Liver (tissue), 3 donors: ENCODE measurements at regions not wholly inside any gene's neighbourhood (a gene's known extent, or its start where the extent isn't known, plus 50 kb on each side); places are given as distances from the start of the nearest gene placed in this dataset.
"Not testable (repeated sequence)": the region's sequence is repeated elsewhere in the genome, so short reads cannot be mapped to it uniquely, and the experiment has no call there.

Source experiments
- GABPA ChIP-seq, 2 donors: IDR thresholded peaks in 1 of 2; conservative IDR thresholded peaks in 1 of 2; 2 replicates each; pipeline ENCODE4 v1.6.1; 2016; ENCODE audit warnings: antibody characterized with exemption in 2 of 2, mild to moderate bottlenecking in 1 of 2, moderate library complexity in 1 of 2
- RAD21 ChIP-seq, 2 donors: IDR thresholded peaks; 2 replicates each; pipeline ENCODE4 v1.6.1; 2016; ENCODE audit warnings: antibody characterized with exemption in 2 of 2, mild to moderate bottlenecking in 2 of 2
- TAF1 ChIP-seq: conservative IDR thresholded peaks from 2 replicates; pipeline ENCODE4 v1.6.1; 2016; ENCODE audit warnings: antibody characterized with exemption, mild to moderate bottlenecking
- YY1 ChIP-seq: IDR thresholded peaks from 2 replicates; pipeline ENCODE4 v1.6.1; 2016; ENCODE audit warnings: antibody characterized with exemption, mild to moderate bottlenecking
- TF ChIP-seq, protein P1 (sequence below): fragments of 150-350 bp; IDR thresholded peaks from 2 replicates; pipeline ENCODE4 v1.5.1; 2017; ENCODE audit warnings: improper control_type of control experiment, low read depth, low read length; ENCODE audit not compliant: missing input control
- TF ChIP-seq, protein P2 (sequence below): IDR thresholded peaks from 2 replicates; pipeline ENCODE4 v1.6.1; 2016; ENCODE audit warnings: antibody characterized with exemption
- donor health status: healthy.
- donor health status: healthy.

DNA sequence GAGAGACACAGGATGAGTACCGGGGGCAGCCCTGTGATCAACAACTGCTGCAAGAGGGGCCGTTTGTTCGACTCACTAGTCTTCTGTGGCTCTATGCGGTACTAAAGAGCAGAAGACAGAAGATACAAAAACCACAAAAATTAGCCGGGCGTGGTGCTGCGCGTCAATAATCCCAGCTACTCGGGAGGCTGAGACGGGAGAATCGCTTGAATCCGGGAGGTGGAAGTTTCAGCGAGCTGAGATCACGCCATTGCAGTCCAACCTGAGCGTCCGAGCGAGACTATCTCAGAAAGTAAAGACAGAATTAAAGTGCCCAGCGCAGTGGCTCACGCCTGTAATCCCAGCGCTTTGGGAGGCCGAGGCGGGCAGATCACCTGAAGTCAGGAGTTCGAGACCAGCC is 71.0 kb upstream of the RNU2-1 start:
- TF ChIP-seq, protein P1, sequence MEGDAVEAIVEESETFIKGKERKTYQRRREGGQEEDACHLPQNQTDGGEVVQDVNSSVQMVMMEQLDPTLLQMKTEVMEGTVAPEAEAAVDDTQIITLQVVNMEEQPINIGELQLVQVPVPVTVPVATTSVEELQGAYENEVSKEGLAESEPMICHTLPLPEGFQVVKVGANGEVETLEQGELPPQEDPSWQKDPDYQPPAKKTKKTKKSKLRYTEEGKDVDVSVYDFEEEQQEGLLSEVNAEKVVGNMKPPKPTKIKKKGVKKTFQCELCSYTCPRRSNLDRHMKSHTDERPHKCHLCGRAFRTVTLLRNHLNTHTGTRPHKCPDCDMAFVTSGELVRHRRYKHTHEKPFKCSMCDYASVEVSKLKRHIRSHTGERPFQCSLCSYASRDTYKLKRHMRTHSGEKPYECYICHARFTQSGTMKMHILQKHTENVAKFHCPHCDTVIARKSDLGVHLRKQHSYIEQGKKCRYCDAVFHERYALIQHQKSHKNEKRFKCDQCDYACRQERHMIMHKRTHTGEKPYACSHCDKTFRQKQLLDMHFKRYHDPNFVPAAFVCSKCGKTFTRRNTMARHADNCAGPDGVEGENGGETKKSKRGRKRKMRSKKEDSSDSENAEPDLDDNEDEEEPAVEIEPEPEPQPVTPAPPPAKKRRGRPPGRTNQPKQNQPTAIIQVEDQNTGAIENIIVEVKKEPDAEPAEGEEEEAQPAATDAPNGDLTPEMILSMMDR: not testable (repeated sequence)
- not testable (repeated sequence) for TF ChIP-seq GABPA (IDR thresholded peaks at IDR 0.05 in 1 of 2, conservative IDR thresholded peaks at IDR 0.05 in 1 of 2); TAF1; YY1; RAD21 (IDR thresholded peaks at IDR 0.05)
- TF ChIP-seq, protein P2, sequence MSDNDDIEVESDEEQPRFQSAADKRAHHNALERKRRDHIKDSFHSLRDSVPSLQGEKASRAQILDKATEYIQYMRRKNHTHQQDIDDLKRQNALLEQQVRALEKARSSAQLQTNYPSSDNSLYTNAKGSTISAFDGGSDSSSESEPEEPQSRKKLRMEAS: not testable (repeated sequence)
